ENCODE measurements at regions not wholly inside any gene's neighbourhood (a gene's known extent, or its start where the extent isn't known, plus 50 kb on each side); places are given as distances from the start of the nearest gene placed in this dataset.
"Not testable (repeated sequence)": the region's sequence is repeated elsewhere in the genome, so short reads cannot be mapped to it uniquely, and the experiment has no call there.

DNA sequence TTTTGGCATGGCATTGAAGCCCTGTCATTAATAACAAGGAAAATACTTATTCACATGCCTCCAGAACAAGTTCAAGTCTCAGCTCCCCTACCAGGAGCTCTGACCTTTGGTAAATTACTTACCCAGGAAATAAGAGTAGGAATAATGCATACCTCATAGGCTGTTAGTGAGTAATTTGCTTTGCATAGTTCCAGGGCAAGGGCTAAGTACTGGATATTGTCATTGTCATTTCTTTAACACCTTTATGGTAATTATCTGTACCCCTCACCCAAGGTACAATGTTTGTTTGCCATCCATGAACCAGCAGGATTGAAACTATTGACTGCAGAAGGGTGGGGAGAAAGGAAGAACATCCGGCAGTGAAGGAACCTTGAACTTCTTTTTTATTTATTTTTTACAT lies 148.5 kb downstream of the SOX2 start:
- no peak for DNase-seq

DNA sequence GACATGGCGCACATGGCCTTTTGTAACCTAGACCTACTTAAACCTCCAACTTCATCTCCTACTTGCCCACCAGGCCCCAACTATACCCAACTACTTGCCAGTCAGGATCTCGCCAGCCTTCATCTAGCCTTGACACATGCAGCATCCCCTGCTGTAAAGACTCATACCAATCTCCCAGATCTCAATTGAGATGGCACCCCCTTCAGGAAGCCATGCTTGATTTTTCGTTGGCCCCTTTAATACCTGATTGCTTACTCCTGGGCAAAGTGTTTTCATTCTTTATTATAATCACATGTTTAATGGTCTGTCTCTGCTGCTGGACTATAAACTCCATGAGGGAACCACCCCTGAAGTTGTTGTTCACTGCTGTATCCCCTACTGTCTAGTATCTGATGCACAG lies 150.8 kb downstream of the SOX2 start:
- no peak for DNase-seq

DNA sequence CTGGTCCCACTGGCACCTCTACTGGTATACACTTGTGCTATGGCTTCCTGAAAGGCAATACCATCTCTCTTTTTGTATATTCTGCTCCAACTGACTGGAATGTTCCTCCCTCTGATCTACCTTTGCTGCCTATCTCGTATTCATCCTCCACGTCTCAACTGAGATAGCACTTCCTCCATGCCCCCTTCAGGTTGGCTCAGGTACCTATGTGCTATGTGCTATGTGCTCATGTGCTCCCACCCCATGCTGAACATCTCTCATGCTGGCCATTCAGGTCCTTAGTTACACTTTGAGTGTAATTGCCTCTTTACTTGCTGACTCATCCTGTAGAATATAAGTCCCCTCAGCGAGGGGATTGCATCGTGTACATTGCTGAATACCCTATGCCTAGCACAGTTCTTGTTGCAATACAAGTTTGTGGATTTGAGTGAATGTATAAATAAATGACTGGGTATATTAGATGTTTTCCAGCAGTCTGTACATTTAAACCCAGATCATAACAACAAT lies 156.9 kb downstream of the SOX2 start:
- DNase-seq = no peak

DNA sequence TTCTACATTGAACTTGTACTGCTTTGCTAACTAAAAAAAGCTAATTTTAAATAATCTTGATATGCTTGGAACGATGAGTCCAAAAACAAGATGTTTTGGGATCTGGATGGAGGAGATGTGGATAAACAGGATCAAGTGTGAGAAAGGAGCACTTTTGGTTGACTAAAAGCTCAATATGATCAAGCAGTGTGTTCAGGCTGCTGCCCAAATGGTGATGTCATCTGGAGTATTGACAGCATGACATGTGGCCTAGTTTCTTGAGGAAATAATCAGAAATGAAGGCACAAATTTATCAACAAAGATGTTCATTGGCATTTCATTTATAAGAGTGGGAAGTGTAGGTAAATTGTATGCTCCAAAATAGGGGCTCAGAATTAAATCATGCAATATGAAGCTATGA lies 161.2 kb downstream of the SOX2 start:
- DNase-seq = no peak

DNA sequence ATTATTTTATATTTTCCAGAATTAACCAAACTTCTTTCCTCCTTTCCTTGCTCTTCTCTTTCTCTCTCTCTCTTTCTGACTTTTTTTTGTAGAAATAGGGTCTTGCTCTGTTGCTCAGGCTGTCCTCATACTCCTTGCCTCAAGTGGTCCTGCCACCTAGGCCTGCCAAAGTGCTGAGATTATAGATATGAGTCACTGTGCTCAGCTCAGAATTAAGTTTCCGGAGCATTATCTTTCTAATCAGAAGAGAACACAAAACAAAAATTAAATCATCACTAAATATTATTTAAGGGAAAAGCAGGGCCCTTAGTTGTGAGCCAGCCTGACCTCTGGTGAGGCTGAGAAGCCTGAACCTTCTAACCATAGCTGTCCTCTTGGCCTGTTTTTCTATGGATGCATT lies 168.2 kb downstream of the SOX2 start:
- DNase-seq = no peak

DNA sequence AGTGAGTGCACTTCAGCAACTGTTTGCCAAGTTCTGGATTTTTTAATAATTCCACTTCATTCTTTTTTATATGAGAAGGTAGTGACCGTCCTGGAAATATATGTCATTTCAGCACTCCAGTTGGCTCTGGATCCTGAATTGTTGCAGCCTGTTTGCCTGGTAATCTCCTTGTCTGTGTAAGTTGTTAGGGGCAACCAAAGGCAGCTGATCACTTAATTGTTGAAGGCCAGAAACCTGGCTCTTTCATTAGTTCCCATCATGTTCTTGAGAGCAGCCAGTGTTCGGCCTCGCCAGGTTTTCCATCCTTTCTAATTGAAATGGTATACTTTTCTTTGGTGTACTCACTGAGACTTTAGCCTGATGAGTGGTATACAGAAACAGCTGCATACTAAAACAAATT lies 168.6 kb downstream of the SOX2 start:
- no peak for DNase-seq

DNA sequence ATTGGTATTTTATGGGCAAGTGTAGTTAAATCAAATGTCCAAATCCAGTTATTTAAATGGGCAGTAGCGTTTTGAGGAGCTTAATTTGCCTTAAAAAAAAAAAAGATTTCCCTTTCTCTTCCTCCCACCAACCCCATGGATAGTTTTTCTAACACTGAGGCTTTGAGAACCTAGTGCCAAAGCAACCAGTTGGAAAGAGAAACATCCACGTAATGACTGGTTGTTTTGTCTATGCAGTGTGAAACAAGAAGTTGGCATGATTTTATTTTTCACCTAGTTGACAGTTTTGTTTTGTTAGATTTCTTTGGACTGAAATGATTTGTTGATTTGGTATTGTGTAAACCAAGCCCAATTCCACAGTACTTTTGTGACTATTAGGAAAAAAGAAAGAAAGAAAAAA lies 170.0 kb downstream of the SOX2 start:
- no peak for DNase-seq

DNA sequence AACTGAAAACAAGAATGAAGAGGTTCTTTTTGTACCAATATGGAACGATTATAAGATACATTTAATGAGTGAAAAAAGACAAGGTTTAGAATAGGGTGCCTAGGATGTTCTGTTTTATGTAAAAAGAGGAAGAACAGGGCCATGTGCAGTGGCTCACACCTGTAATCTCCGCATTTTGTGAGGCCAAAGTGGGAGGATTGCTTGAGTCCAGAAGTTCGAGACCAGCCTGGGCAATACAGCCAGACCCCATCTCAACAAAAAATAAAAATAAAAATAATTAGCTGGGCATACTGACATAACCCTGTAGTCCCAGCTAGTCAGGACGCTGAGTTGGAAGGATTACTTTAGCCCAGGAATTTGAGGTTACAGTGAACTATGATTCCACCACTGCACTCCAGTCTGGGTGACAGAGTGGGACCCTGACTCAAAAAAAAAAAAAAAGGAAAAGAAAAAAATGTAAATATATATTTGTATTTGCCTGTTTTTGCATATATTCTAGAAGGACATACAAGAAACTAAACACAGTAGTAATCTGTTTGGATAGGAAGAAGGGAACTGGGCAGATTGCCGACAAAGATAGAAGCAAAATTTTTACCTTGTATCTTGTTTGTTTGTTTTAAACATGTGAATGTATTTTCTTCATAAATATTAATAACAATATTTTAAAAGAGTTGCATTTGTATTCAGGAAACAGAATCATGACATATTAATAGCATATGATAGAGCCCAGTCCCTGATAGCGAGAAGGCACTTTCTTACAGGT lies 174.3 kb downstream of the SOX2 start:
- DNase-seq = no peak

DNA sequence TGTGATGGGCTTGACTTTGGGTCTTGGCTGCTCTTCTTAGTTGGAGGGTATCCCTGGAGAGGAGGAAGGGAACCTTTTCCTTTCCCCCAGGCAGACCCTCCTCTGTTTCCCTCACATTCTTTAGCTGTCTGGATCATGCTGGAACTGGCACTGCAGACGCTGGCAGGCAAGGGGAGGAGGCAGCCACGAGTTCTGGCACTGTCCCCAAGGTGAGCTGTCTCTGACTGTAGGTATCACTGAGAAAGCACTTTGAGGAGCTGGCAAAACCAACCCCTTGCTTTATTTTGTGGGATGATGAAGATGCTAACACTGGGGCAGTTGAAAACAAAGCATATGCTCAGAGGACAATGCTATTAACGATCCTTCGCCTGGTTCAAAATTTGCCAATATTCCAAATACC lies 175.0 kb downstream of the SOX2 start:
- DNase-seq = no peak

DNA sequence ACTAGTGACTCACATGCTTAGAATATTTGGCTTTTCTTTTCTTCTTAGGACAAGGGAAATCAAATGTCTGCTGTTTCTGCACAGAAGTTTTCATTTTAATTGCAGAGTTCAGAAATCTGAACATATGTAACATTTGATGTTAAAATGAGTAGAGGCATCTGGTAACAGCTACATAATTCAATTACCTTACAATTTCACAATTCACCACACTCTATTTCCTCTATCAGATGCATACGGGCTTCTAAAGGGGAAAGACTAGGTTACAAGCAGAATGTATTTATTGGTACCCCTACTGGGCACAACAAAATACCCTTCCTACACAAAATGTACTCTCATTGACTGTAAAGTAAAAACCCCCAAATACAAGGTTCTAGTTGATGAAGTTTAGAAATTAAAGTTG lies 176.0 kb downstream of the SOX2 start:
- DNase-seq = no peak

DNA sequence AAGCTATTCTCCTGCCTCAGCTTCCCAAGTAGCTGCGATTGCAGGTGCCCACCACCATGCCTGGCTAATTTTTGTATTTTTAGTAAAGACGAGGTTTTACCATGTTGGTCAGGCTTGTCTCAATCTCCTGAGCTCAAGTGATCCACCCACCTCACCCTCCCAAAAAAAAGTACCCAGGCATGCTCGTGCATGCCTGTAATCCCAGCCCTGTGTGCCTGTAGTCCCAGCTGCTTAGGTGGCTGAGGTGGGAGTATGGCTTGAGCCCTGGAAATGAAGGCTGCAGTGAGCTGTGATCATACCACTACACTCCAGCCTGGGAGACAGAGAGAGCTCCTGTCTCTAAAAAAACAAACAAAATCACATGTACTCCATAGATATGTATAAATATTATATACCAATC lies 176.5 kb downstream of the SOX2 start:
- no peak for DNase-seq

DNA sequence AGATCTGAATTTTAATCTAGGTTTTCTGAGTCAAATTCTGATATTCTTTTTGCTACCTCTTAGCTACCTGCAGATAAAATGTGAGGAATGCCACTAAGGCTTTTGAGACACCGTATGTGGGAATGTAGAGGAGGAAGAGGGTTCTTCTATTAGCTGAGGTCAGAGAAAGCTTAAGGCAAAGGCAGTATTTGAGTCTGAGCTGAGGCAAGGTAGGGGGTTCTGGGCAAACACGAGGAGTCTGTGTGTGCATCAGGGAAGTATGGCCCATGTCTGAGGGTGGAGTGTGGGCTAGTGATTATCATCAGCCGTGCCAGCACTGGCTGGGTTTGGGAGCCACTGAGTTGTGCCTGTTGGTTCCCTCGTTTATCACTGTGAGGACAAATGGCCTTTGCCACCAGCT lies 181.1 kb downstream of the SOX2 start:
- DNase-seq = no peak

DNA sequence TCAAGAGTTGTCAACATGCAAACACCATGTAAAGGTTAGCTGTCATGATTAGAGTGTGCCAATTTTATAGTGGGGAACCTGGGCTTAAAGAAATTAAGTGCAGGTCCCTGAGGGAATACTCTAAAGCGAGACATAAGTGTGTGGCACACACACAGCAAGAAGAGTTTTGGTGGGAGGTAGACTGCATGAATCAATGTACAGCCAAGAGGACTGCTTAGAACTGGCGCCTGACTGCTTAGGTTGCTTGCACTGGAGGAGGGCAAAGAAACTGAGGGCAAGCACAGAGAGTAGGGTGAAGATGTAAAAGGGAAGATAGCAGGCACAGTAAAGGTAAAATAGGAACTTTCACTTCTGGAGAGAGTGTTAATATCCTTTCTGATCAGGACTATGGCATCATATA lies 184.9 kb downstream of the SOX2 start:
- DNase-seq = no peak

DNA sequence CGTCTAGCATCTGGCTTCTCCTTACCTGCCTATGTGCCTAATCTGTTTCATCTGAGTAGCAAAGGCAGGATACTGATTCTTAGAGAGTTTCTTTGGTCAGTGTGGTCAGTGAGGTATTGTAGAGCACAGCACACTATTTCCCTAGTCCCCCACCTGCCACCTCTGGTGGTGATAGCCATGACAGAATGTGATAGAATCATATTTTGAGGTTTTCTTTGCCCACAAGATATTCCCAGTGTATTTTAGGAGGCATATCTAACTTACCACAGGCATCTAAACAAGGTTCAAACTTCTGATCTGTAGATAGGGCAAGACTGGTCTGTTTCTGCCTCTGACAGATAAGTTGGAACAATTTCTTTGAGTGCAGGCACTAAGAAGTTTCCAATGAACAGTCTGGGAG lies 188.0 kb downstream of the SOX2 start:
- DNase-seq = no peak

DNA sequence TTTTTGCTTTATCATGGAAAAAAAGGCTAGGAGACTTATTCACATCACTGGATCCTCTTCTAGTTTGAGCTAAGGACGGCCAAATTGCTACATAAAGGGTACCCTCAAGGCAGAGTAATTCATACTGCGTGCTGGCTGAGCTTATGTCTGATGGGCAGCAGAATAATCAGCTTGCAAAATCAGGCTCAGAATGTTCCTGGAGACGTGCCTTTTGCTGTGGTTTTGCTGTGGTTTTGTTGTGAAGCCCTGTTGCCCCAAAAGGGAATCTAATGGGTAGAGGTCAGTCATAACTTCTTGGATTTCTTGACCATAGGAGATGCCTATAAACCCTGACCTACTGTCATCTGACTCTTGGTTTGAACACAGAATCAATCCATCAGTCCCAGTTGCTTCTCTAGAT lies 189.9 kb downstream of the SOX2 start:
- DNase-seq = no peak

DNA sequence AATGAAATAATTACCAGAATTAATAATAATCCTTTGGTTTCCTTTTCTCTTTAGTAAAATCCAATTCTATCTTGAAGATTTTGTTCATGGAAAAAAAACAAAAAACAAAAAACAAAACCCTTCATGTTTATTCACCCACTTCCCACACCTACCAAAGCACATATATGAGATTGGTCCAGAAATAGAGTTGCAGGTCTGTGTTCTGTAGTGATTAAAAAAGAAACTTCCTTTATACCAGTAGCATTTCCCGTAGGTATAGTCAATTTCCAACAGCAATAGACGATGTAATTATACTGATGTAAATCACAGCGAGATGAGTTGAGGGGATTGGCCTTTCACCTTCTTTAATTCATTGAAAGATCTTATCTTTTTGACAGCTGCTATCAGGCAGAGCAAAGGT lies 194.6 kb downstream of the SOX2 start:
- no peak for DNase-seq

DNA sequence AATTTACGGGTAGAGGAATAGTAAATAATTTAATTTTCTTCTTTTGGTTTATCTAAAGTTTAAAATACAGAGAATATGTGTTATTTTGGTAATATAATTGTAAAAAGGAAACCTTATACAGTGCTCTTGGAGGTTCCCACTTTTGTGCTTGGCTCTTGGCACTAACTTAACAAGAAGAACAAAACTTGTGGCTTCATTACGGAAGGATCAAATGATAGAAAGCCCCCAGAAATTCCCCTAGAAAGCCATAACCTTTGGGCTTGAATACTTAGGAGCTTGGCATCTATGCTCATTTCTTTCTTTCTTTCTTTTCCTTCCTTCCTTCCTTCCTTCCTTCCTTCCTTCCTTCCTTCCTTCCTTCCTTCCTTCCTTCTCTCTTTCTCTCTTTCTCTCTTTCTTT lies 197.5 kb downstream of the SOX2 start:
- no peak for DNase-seq

DNA sequence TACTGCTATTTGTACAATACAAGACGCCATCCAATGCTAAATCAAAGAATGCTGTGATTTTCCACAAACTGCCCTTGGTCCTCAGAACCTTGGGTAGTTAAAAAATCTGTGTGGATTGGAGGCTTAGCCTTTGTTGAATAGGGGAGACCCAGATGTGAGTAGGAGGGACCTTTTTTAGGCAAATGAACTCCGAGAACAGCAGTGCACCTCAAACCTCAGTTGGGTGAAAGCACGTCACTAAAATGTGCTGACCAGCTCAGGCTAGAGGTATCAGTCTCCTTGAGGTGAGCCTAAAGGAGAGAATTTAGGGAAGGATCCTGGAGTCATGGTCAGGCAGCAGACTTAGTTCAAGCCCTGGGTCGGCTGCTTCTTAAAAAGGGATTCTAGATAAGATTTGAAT lies 200.7 kb downstream of the SOX2 start:
- DNase-seq = no peak

DNA sequence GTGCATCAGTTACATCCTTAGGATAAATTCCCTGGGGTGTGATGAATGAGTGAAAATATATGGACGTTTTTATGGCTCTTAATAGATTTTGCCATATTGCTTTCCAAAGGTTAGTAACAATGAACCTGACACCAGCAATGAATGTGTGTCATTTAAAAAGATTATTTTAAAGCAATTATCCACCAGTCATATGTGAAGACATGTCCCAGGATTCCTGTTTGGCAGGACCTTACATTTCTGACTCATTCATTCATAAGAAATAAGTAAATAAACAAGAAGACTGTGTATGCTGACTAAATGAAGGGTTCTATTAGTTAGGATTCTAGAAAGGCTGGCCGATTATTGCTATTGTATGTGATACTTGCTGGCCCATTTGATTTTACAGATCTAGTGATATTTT lies 201.5 kb downstream of the SOX2 start:
- DNase-seq = no peak

DNA sequence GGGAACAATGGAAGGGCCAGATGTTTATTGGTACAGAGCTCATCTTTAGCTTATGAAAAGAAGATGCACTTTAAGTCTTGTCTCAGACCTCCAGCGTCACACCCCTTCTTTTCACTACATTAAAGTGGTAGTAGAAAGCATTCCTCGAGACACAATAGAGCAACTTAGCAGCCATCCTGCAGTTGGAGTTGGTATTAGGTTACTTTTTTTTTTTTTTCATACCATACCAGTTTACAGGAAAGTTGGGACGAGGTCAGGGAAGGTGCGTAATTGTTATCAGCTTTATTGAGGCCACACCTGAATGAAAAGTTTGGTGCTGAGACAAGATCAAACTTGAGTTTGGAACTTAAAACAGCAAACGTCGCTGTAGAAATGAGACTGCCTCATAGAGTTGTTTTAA lies 203.8 kb downstream of the SOX2 start:
- no peak for DNase-seq

DNA sequence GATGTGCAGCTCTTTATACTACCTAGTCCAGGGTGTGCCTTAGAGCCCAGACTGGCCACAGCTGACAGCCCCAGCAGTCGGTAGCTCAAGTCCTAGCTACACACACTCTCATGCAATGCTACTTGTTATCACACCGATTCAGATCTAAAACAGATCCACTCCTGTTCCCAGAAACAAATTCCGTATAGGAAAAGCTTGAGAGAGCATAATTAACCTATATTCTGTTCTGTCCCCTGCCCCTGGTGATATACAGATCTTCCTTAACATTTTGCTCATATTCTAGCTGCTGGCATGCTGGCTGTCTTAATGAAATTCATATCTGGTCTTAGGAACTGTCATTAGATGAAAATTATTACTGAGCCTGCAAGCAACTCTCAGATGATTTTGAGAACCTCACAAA lies 204.3 kb downstream of the SOX2 start:
- DNase-seq = no peak

DNA sequence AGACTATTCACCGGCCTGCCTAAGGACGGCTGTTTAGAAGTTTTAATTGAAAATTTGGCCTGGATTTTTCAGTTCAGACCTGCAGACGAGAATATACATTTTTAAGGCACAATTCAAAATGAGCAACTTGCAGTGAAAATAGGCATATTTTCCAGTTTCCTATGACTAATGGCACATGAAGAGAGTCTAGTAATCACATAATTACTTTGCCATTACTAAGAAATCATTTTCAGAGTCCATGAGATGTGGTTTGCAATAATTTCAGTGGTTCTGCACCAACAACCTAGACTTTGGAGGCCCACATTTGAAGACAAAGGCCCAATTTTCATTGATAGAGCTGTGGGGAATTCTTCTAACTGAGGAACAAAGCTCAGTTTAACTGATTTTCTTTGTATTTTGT lies 205.3 kb downstream of the SOX2 start:
- DNase-seq = no peak

DNA sequence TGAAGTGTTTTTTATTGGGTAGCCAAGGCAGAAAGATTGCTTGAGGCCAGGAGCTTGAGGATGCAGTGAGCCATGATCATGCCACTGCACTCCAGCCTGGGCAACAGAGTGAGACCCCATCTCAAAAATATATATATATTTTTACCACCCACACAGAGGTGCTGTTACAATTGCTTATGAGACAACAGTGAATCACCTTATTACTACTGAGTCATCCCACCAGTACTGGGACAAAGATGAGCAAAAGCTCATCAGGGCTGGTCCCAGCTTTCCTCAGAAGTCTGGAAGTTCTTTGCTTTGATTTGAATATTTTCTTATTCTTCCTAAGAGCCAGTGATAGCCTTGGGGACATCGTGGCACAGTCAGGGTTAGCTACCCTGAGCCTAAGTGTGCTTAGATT lies 207.7 kb downstream of the SOX2 start:
- DNase-seq = no peak

DNA sequence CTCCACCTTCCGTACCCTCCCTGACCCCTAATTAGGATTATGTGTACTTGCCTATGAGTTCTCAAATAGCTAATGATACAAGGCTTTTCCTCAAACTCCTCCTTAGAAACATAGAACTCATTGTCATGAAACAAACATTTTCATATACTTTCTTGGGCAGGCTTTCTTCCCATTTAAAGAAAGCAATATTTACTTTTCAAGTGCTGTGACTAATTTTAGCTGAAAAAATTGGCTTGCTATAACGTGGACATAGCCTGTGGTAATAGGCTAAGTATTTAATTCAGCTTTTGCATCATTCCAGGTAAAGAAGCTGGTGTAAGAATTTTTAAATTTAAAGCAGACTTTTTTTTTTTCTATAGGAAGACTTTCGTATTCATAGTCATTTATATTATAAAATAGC lies 208.7 kb downstream of the SOX2 start:
- no peak for DNase-seq

DNA sequence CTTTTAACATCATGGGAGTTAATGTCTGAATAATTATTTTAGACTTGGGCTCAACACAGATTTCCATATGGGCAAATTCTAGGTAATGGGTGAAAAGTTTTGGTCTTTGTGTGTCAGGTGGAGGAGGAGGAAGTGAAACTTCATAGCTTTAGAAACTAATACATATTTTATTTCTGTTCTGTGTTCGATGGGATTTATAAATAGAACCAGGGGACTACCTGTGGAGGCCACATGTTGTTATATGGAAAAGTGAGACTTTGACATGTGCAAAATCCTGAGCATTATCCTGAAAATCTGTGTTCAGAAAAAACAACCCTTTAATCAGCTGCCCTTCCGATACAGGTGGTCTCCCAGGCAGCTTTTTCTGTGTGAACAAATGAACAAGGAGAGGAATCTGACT lies 209.5 kb downstream of the SOX2 start:
- no peak for DNase-seq

DNA sequence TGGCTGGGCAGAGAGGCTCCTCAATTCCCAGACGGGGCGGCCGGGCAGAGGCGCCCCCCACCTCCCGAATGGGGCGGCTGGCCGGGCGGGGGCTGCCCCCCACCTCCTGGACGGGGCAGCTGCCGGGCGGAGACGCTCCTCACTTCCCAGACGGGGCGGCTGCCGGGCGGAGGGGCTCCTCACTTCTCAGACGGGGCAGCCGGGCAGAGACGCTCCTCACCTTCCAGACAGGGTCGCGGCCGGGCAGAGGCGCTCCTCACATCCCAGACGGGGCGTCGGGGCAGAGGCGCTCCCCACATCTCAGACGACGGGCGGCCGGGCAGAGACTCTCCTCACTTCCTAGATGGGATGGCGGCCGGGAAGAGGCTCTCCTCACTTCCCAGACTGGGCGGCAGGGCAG lies 214.1 kb downstream of the SOX2 start:
- DNase-seq = not testable (repeated sequence)
